DOHH2 (cell line): ENCODE measurements at regions not wholly inside any gene's neighbourhood (a gene's known extent, or its start where the extent isn't known, plus 50 kb on each side); places are given as distances from the start of the nearest gene placed in this dataset.

ENCODE experiments used
- CTCF ChIP-seq: fragments of 200-600 bp; sonication (generic); IDR thresholded peaks from one replicate; pipeline ENCODE4 v1.5.1; 2014; ENCODE audit warnings: antibody characterized with exemption, mild to moderate bottlenecking, low read depth, low read length; ENCODE audit not compliant: poor library complexity, severe bottlenecking
- EZH2phosphoT487 ChIP-seq: fragments of 200-600 bp; sonication (generic); IDR thresholded peaks from 2 replicates; pipeline ENCODE4 v1.6.1; 2017; ENCODE audit warnings: borderline replicate concordance, mild to moderate bottlenecking, antibody characterized with exemption, low read length, moderate library complexity, mixed read lengths

- no peak for TF ChIP-seq CTCF
- TF ChIP-seq EZH2phosphoT487: no peak
Measured at GRCh38 chr12:3432176-3432742, 58.7 kb upstream of the PRMT8 start.
